Kidney epithelial cell (primary cell): ENCODE measurements at regions not wholly inside any gene's neighbourhood (a gene's known extent, or its start where the extent isn't known, plus 50 kb on each side); places are given as distances from the start of the nearest gene placed in this dataset.

Source experiments
- DNase-seq: peaks from one replicate; pipeline ENCODE4 v3.0.0-alpha.2; 2010; ENCODE audit warnings: low read depth
- H3K27me3 ChIP-seq: 2 replicates; pipeline ENCODE4 v1.6.0; 2011; ENCODE audit warnings: low read length; ENCODE audit not compliant: control insufficient read depth, insufficient read depth
- H3K36me3 ChIP-seq: 2 replicates; pipeline ENCODE4 v1.5.1; 2011; ENCODE audit warnings: low read length; ENCODE audit not compliant: control insufficient read depth, insufficient read depth
- H3K4me3 ChIP-seq: 2 replicates; pipeline ENCODE4 v1.5.1; 2011; ENCODE audit warnings: low read depth, mild to moderate bottlenecking, control low read depth, low read length
- TF ChIP-seq, protein P1 (sequence below): IDR thresholded peaks from 2 replicates; pipeline ENCODE4 v1.5.1; 2011; ENCODE audit warnings: mild to moderate bottlenecking, moderate library complexity, low read length, control low read depth, inconsistent platforms; ENCODE audit not compliant: insufficient read depth, poor library complexity, severe bottlenecking

DNA sequence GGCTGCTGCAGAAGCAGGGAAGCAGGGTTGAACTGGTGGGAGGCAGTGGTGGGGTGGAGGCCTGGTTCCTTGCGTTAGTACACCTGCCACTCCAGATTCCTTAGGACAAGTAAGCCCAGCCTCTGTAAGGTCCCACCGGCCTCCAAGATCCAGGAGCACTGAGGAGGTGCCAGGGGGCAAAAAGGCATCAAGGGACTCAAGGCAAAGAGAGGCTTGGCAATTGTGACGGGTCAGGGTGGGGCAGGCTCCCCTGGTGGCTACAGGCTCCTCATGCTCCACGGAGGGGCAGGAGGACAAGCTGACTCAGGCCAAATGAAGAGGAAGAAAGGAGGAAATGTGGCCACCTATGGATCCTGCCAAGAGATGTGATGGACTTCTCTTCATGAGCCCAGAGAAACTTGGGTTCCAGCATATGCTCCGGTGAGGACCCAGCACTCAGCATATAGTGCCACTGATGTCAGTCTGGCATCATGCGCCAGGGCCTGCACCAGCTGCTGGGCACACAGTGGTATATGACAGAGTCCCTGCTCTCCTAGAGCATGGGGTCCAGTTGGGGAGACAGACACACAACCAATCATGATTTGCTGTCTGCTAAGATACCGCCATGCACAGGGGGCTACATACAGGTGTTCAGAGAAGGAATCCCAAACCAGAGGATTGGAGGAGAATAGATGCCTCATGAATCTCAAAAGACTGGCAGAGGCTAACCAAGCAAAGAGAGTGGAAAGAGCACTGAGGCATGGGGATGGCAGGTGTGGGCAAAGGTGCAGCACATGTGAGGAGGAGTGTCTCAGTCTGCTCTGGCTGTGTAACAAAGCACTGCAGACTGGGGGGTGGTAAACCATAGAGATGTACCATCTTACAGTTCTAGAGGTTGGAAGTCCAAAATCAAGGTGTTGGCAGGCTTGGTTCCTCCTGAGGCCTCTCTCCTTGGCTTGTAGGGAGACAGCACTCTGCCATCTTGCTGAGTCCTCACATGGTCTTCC is 249.7 kb downstream of the RHOU start:
- no peak for DNase-seq
- Histone ChIP-seq H3K27me3 (peaks cover 7% of the 10 kb centered on the region), H3K36me3 (no peaks in the 10 kb centered on the region), H3K4me3 (no peak overlapping the region)
- TF ChIP-seq, protein P1, sequence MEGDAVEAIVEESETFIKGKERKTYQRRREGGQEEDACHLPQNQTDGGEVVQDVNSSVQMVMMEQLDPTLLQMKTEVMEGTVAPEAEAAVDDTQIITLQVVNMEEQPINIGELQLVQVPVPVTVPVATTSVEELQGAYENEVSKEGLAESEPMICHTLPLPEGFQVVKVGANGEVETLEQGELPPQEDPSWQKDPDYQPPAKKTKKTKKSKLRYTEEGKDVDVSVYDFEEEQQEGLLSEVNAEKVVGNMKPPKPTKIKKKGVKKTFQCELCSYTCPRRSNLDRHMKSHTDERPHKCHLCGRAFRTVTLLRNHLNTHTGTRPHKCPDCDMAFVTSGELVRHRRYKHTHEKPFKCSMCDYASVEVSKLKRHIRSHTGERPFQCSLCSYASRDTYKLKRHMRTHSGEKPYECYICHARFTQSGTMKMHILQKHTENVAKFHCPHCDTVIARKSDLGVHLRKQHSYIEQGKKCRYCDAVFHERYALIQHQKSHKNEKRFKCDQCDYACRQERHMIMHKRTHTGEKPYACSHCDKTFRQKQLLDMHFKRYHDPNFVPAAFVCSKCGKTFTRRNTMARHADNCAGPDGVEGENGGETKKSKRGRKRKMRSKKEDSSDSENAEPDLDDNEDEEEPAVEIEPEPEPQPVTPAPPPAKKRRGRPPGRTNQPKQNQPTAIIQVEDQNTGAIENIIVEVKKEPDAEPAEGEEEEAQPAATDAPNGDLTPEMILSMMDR, result no peak

- peaks cover 7% of the 10 kb centered on the region for H3K27me3 ChIP-seq
- TF ChIP-seq, protein P1, result no peak
- DNase-seq, result no peak
- H3K36me3 ChIP-seq, result no peaks in the 10 kb centered on the region
- H3K4me3 ChIP-seq, result no peak overlapping the region
These were observed 250.4 kb downstream of the RHOU start for GRCh38 chr1:228985661-228986060.

DNA sequence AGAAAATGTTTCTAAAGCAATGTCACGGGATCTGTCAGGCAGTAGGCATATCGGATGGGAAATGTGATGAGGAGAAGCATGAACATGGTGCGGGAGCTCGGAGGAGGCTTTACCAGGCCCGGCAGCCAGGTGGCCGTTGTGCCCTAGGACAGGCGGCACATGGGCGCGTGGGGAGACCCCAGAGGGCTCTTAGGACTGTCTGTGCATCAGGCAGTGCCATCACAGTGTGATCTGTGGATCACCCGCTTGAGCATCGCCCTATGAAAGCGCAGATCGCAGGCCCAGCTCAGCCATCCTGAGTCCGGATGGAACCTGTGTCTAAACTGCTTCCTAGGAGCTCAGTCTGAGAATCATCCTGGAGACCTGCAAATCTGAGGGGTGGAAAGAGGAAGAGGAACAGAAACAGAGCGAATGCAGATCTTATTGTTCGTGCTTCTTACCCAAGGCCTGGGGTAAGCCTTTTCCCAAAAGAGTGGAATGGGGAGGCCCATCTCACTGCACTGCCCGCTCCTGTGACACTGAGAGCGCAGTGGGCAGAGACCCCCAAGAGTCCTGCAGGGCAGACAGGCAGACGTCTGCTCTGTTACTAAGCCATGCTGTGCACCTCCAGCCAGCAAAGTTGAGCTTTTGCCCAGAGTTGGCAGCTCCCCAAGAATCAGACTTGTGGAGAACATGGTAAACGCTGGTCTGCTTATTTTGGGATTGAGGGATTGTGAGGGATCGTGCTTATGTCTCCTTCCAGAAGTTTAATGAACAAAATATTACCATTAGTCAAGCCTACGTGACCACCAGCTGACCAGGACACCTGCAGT is 251.0 kb downstream of the RHOU start:
- Histone ChIP-seq H3K36me3 (no peaks in the 10 kb centered on the region), H3K27me3 (peaks cover 7% of the 10 kb centered on the region), H3K4me3 (no peak overlapping the region)
- TF ChIP-seq, protein P1, result no peak
- no peak for DNase-seq

GRCh38 chr1:228987286-228987685 is 252.0 kb downstream of the RHOU start:
- TF ChIP-seq, protein P1, result no peak
- no peak for DNase-seq
- no peak overlapping the region for H3K4me3 ChIP-seq
- H3K27me3 ChIP-seq, result peaks cover 7% of the 10 kb centered on the region
- H3K36me3 ChIP-seq, result no peaks in the 10 kb centered on the region

DNA sequence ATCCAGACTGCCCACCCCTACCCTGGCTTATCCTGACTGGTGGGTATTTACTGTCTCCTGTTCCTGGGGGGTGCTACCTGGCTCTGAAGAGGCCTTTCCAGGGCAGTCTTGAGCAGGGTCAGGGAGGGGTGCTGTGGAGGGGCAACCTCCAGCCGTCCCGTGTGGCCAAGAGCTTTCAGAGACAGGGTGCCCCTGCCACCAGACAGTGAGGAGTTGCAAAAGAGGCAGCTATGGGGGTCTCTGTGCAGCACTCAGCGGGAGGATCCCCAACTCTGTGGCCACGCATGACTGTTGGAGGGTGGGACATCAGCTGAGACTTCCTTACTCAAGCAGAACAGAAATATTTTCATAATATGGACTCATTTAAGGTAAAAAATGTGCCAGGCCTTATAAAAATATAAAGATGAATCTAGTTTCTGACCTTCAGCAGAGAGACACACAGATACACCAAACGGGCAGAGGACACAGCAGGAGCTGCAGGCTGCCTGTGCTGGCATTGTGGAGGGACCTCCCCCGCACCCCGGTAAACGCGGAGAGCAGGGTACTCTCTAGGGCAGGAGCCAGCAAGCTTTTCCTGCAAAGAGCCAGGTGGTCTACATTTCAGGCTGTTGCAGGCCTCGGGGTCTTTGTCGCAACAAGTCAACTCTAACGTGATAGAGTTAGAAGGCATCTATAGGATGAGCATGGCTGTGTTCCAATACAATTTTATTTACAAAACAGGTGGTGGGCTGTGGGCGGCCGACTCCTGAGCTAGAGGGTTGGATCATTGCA is 252.6 kb downstream of the RHOU start:
- no peak for DNase-seq
- H3K36me3 ChIP-seq, result no peaks in the 10 kb centered on the region
- no peak overlapping the region for H3K4me3 ChIP-seq
- TF ChIP-seq, protein P1, result no peak
- H3K27me3 ChIP-seq, result peaks cover 7% of the 10 kb centered on the region
